ENCODE measurements at regions not wholly inside any gene's neighbourhood (a gene's known extent, or its start where the extent isn't known, plus 50 kb on each side); places are given as distances from the start of the nearest gene placed in this dataset.
"Not testable (repeated sequence)": the region's sequence is repeated elsewhere in the genome, so short reads cannot be mapped to it uniquely, and the experiment has no call there.

- Mint-ChIP-seq H3K4me3 (no peak overlapping the region), H3K36me3 (no peaks in the 10 kb centered on the region), H3K4me1 (no peaks in the 10 kb centered on the region), H3K27ac (no peak overlapping the region), H3K9me3 (peaks cover 14% of the 10 kb centered on the region)
- no peak for ATAC-seq
- no peak for DNase-seq (ENCODE audit: low spot score in 2 of 2)
Observed at GRCh38 chr13:60893801-60894200, 496.8 kb downstream of the TDRD3 start.

- H3K4me1 Mint-ChIP-seq = no peaks in the 10 kb centered on the region
- peaks cover 18% of the 10 kb centered on the region for H3K9me3 Mint-ChIP-seq
- ATAC-seq (no peak), DNase-seq (ENCODE audit: low spot score in 2 of 2) (no peak)
- no peaks in the 10 kb centered on the region for H3K36me3 Mint-ChIP-seq
- H3K27ac Mint-ChIP-seq = no peak overlapping the region
- no peak overlapping the region for H3K4me3 Mint-ChIP-seq
Observed at GRCh38 chr13:60887711-60888110, 490.7 kb downstream of the TDRD3 start.

GRCh38 chr13:60881507-60881906, 484.5 kb downstream of the TDRD3 start:
- no peaks in the 10 kb centered on the region for H3K4me1 Mint-ChIP-seq
- ATAC-seq (no peak), DNase-seq (ENCODE audit: low spot score in 2 of 2) (no peak)
- H3K27ac Mint-ChIP-seq = no peak overlapping the region
- peaks cover 6% of the 10 kb centered on the region for H3K9me3 Mint-ChIP-seq
- no peaks in the 10 kb centered on the region for H3K36me3 Mint-ChIP-seq
- no peak overlapping the region for H3K4me3 Mint-ChIP-seq

- H3K4me1 Mint-ChIP-seq = no peaks in the 10 kb centered on the region
- H3K4me3 Mint-ChIP-seq = no peak overlapping the region
- H3K27ac Mint-ChIP-seq = no peak overlapping the region
- peaks cover 9% of the 10 kb centered on the region for H3K9me3 Mint-ChIP-seq
- no peaks in the 10 kb centered on the region for H3K36me3 Mint-ChIP-seq
- DNase-seq (ENCODE audit: low spot score in 2 of 2) (no peak), ATAC-seq (no peak)
Observed at GRCh38 chr13:60873116-60873515, 476.1 kb downstream of the TDRD3 start.

GRCh38 chr13:60869941-60870613, 473.1 kb downstream of the TDRD3 start:
- Mint-ChIP-seq H3K4me1 (no peaks in the 10 kb centered on the region), H3K4me3 (no peak overlapping the region), H3K36me3 (no peaks in the 10 kb centered on the region), H3K27ac (no peak overlapping the region), H3K9me3 (peaks cover 19% of the 10 kb centered on the region)
- ATAC-seq (no peak), DNase-seq (ENCODE audit: low spot score in 2 of 2) (no peak)

GRCh38 chr13:60869225-60869624, 472.2 kb downstream of the TDRD3 start:
- no peak for DNase-seq (ENCODE audit: low spot score in 2 of 2)
- no peaks in the 10 kb centered on the region for H3K4me1 Mint-ChIP-seq
- H3K36me3 Mint-ChIP-seq = no peaks in the 10 kb centered on the region
- ATAC-seq = no peak
- peaks cover 23% of the 10 kb centered on the region for H3K9me3 Mint-ChIP-seq
- no peak overlapping the region for H3K27ac Mint-ChIP-seq
- H3K4me3 Mint-ChIP-seq = no peak overlapping the region

- ATAC-seq (no peak), DNase-seq (ENCODE audit: low spot score in 2 of 2) (no peak)
- Mint-ChIP-seq H3K4me3 (no peak overlapping the region), H3K27ac (no peak overlapping the region), H3K9me3 (peaks cover 20% of the 10 kb centered on the region), H3K36me3 (no peaks in the 10 kb centered on the region), H3K4me1 (no peaks in the 10 kb centered on the region)
Observed at GRCh38 chr13:60862036-60862435, 465.0 kb downstream of the TDRD3 start.

GRCh38 chr13:60857698-60858097, 460.7 kb downstream of the TDRD3 start:
- Mint-ChIP-seq H3K27ac (no peak overlapping the region), H3K9me3 (peaks cover 14% of the 10 kb centered on the region), H3K36me3 (no peaks in the 10 kb centered on the region), H3K4me1 (no peaks in the 10 kb centered on the region), H3K4me3 (no peak overlapping the region)
- no peak for DNase-seq (ENCODE audit: low spot score in 2 of 2)
- no peak for ATAC-seq

- no peak overlapping the region for H3K4me3 Mint-ChIP-seq
- H3K27ac Mint-ChIP-seq = no peak overlapping the region
- peaks cover 12% of the 10 kb centered on the region for H3K9me3 Mint-ChIP-seq
- DNase-seq (ENCODE audit: low spot score in 2 of 2) (no peak), ATAC-seq (no peak)
- no peaks in the 10 kb centered on the region for H3K36me3 Mint-ChIP-seq
- no peaks in the 10 kb centered on the region for H3K4me1 Mint-ChIP-seq
Observed at GRCh38 chr13:60852886-60853285, 455.9 kb downstream of the TDRD3 start.

- no peak for ATAC-seq
- no peak overlapping the region for H3K4me3 Mint-ChIP-seq
- no peak overlapping the region for H3K27ac Mint-ChIP-seq
- H3K4me1 Mint-ChIP-seq = no peaks in the 10 kb centered on the region
- H3K9me3 Mint-ChIP-seq = peaks cover 12% of the 10 kb centered on the region
- H3K36me3 Mint-ChIP-seq = no peaks in the 10 kb centered on the region
- no peak for DNase-seq (ENCODE audit: low spot score in 2 of 2)
Observed at GRCh38 chr13:60851378-60851777, 454.4 kb downstream of the TDRD3 start.

GRCh38 chr13:60850526-60850925, 453.5 kb downstream of the TDRD3 start:
- no peak for ATAC-seq
- no peak for DNase-seq (ENCODE audit: low spot score in 2 of 2)
- Mint-ChIP-seq H3K4me3 (no peak overlapping the region), H3K36me3 (no peaks in the 10 kb centered on the region), H3K9me3 (peaks cover 14% of the 10 kb centered on the region), H3K4me1 (no peaks in the 10 kb centered on the region), H3K27ac (no peak overlapping the region)

GRCh38 chr13:60838581-60838980, 441.6 kb downstream of the TDRD3 start:
- peaks cover 4% of the 10 kb centered on the region for H3K9me3 Mint-ChIP-seq
- H3K4me1 Mint-ChIP-seq = no peaks in the 10 kb centered on the region
- H3K36me3 Mint-ChIP-seq = no peaks in the 10 kb centered on the region
- no peak overlapping the region for H3K4me3 Mint-ChIP-seq
- ATAC-seq (no peak), DNase-seq (ENCODE audit: low spot score in 2 of 2) (no peak)
- no peak overlapping the region for H3K27ac Mint-ChIP-seq

- Mint-ChIP-seq H3K27ac (no peak overlapping the region), H3K4me1 (no peaks in the 10 kb centered on the region), H3K36me3 (no peaks in the 10 kb centered on the region), H3K4me3 (no peak overlapping the region), H3K9me3 (peaks cover 2% of the 10 kb centered on the region)
- no peak for ATAC-seq
- DNase-seq (ENCODE audit: low spot score in 2 of 2) = no peak
Observed at GRCh38 chr13:60837806-60838205, 440.8 kb downstream of the TDRD3 start.

- Mint-ChIP-seq H3K36me3 (no peaks in the 10 kb centered on the region), H3K9me3 (peaks cover 1% of the 10 kb centered on the region), H3K27ac (no peak overlapping the region), H3K4me1 (no peaks in the 10 kb centered on the region), H3K4me3 (no peak overlapping the region)
- ATAC-seq = no peak
- DNase-seq (ENCODE audit: low spot score in 2 of 2) = no peak
Observed at GRCh38 chr13:60836821-60837220, 439.8 kb downstream of the TDRD3 start.

GRCh38 chr13:60811581-60811980, 414.6 kb downstream of the TDRD3 start:
- Mint-ChIP-seq H3K27ac (no peak overlapping the region), H3K36me3 (no peaks in the 10 kb centered on the region), H3K4me3 (no peak overlapping the region), H3K4me1 (no peaks in the 10 kb centered on the region), H3K9me3 (peaks cover 5% of the 10 kb centered on the region)
- no peak for DNase-seq (ENCODE audit: low spot score in 2 of 2)
- no peak for ATAC-seq

GRCh38 chr13:60805640-60806039, 408.6 kb downstream of the TDRD3 start:
- not testable (repeated sequence) for ATAC-seq; H3K36me3 Mint-ChIP-seq; DNase-seq (ENCODE audit: low spot score in 2 of 2); H3K9me3 Mint-ChIP-seq; H3K4me1 Mint-ChIP-seq; H3K4me3 Mint-ChIP-seq; H3K27ac Mint-ChIP-seq

- Mint-ChIP-seq H3K36me3 (no peaks in the 10 kb centered on the region), H3K9me3 (no peaks in the 10 kb centered on the region), H3K27ac (no peak overlapping the region), H3K4me3 (no peak overlapping the region), H3K4me1 (no peaks in the 10 kb centered on the region)
- DNase-seq (ENCODE audit: low spot score in 2 of 2) = no peak
- ATAC-seq = no peak
Observed at GRCh38 chr13:60798503-60798902, 401.5 kb downstream of the TDRD3 start.

All from stimulated activated effector memory CD8-positive, alpha-beta T cell treated with anti-CD3 and anti-CD28 coated beads, Interleukin-12 subunit alpha, Interleukin-12 subunit beta, amount 100 ng/mL, for 72 hours (primary cell).